ENCODE measurements at regions not wholly inside any gene's neighbourhood (a gene's known extent, or its start where the extent isn't known, plus 50 kb on each side); places are given as distances from the start of the nearest gene placed in this dataset.

DNA sequence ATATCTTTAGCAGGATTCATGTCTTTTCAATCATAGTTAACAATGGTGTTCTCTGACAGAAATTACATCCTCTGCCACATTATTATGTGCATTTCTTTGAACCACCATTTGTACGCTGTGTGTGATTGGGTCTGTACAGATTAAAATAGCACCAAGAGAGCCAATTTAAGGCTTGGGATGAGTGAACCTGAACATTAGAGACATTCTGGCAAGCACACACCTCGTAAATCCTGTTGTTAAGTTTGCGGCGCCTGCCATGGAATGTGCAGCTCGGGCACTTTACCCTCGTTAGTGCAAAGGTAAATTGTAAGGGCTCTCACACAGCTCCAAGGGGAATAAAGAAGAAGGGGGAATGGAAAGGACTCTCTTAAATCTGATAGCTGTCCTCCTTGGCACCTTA, 482.4 kb upstream of the DPPA4 start:
- TF ChIP-seq, protein P1, sequence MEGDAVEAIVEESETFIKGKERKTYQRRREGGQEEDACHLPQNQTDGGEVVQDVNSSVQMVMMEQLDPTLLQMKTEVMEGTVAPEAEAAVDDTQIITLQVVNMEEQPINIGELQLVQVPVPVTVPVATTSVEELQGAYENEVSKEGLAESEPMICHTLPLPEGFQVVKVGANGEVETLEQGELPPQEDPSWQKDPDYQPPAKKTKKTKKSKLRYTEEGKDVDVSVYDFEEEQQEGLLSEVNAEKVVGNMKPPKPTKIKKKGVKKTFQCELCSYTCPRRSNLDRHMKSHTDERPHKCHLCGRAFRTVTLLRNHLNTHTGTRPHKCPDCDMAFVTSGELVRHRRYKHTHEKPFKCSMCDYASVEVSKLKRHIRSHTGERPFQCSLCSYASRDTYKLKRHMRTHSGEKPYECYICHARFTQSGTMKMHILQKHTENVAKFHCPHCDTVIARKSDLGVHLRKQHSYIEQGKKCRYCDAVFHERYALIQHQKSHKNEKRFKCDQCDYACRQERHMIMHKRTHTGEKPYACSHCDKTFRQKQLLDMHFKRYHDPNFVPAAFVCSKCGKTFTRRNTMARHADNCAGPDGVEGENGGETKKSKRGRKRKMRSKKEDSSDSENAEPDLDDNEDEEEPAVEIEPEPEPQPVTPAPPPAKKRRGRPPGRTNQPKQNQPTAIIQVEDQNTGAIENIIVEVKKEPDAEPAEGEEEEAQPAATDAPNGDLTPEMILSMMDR (conservative IDR thresholded peaks at IDR 0.05; ENCODE audit: low read depth, low read length) = no peak
- TF ChIP-seq EZH2 (IDR thresholded peaks at IDR 0.05; ENCODE audit: low read length, unreplicated experiment) = no peak

All from PC-3 (cell line).